ENCODE measurements at regions not wholly inside any gene's neighbourhood (a gene's known extent, or its start where the extent isn't known, plus 50 kb on each side); places are given as distances from the start of the nearest gene placed in this dataset.

GRCh38 chr10:3502673-3503072 is 282.3 kb downstream of the KLF6 start:
- no peak for TF ChIP-seq CTCF (IDR thresholded peaks at IDR 0.05; ENCODE audit: low read depth, low read length, poor library complexity, severe bottlenecking)
- no peak for TF ChIP-seq EZH2phosphoT487 (IDR thresholded peaks at IDR 0.05; ENCODE audit: borderline replicate concordance, low read length)
